ENCODE measurements at regions not wholly inside any gene's neighbourhood (a gene's known extent, or its start where the extent isn't known, plus 50 kb on each side); places are given as distances from the start of the nearest gene placed in this dataset.

- no peaks in the 10 kb centered on the region for H3K27me3 ChIP-seq (ENCODE audit: control insufficient read depth in 1 of 2, insufficient read depth in 2 of 2, low read length in 2 of 2)
These were observed 155.3 kb upstream of the INHBA start for GRCh38 chr7:41858201-41858600.

GRCh38 chr7:41855798-41856197 lies 152.9 kb upstream of the INHBA start:
- Histone ChIP-seq H3K4me3 (ENCODE audit: low read depth in 1 of 2, low read length in 2 of 2) (no peak overlapping the region), H3K9me3 (ENCODE audit: low read length) (no peaks in the 10 kb centered on the region), H3K27me3 (ENCODE audit: control insufficient read depth in 1 of 2, insufficient read depth in 2 of 2, low read length in 2 of 2) (no peaks in the 10 kb centered on the region), H3K27ac (ENCODE audit: low read depth, low read length) (no peak overlapping the region), H3K4me1 (ENCODE audit: insufficient read depth, low read length) (no peaks in the 10 kb centered on the region), H3K36me3 (ENCODE audit: insufficient read depth, low read length) (no peaks in the 10 kb centered on the region), H3K9ac (ENCODE audit: low read length) (no peak overlapping the region)

More at GRCh38 chr7:41858201-41858600, 155.3 kb upstream of the INHBA start:
- no peaks in the 10 kb centered on the region for H3K9me3 ChIP-seq (ENCODE audit: low read length)
- H3K9ac ChIP-seq (ENCODE audit: low read length) = no peak overlapping the region
- H3K4me1 ChIP-seq (ENCODE audit: insufficient read depth, low read length) = no peaks in the 10 kb centered on the region
- no peaks in the 10 kb centered on the region for H3K36me3 ChIP-seq (ENCODE audit: insufficient read depth, low read length)
- no peak overlapping the region for H3K27ac ChIP-seq (ENCODE audit: low read depth, low read length)
- no peak overlapping the region for H3K4me3 ChIP-seq (ENCODE audit: low read depth in 1 of 2, low read length in 2 of 2)

GRCh38 chr7:41847606-41848005 lies 144.7 kb upstream of the INHBA start:
- no peak overlapping the region for H3K27ac ChIP-seq (ENCODE audit: low read depth, low read length)
- no peaks in the 10 kb centered on the region for H3K9me3 ChIP-seq (ENCODE audit: low read length)
- no peak overlapping the region for H3K4me3 ChIP-seq (ENCODE audit: low read depth in 1 of 2, low read length in 2 of 2)
- H3K9ac ChIP-seq (ENCODE audit: low read length) = no peak overlapping the region
- H3K27me3 ChIP-seq (ENCODE audit: control insufficient read depth in 1 of 2, insufficient read depth in 2 of 2, low read length in 2 of 2) = no peaks in the 10 kb centered on the region
- H3K36me3 ChIP-seq (ENCODE audit: insufficient read depth, low read length) = no peaks in the 10 kb centered on the region
- H3K4me1 ChIP-seq (ENCODE audit: insufficient read depth, low read length) = no peaks in the 10 kb centered on the region

- H3K27ac ChIP-seq (ENCODE audit: low read depth, low read length) = no peak overlapping the region
- H3K4me1 ChIP-seq (ENCODE audit: insufficient read depth, low read length) = no peaks in the 10 kb centered on the region
- H3K9ac ChIP-seq (ENCODE audit: low read length) = no peak overlapping the region
- no peak overlapping the region for H3K4me3 ChIP-seq (ENCODE audit: low read depth in 1 of 2, low read length in 2 of 2)
- H3K27me3 ChIP-seq (ENCODE audit: control insufficient read depth in 1 of 2, insufficient read depth in 2 of 2, low read length in 2 of 2) = no peaks in the 10 kb centered on the region
- H3K9me3 ChIP-seq (ENCODE audit: low read length) = no peaks in the 10 kb centered on the region
- no peaks in the 10 kb centered on the region for H3K36me3 ChIP-seq (ENCODE audit: insufficient read depth, low read length)
These were observed 144.3 kb upstream of the INHBA start for GRCh38 chr7:41847151-41847550.

- no peaks in the 10 kb centered on the region for H3K4me1 ChIP-seq (ENCODE audit: insufficient read depth, low read length)
- H3K36me3 ChIP-seq (ENCODE audit: insufficient read depth, low read length) = no peaks in the 10 kb centered on the region
- H3K4me3 ChIP-seq (ENCODE audit: low read depth in 1 of 2, low read length in 2 of 2) = no peak overlapping the region
- H3K27me3 ChIP-seq (ENCODE audit: control insufficient read depth in 1 of 2, insufficient read depth in 2 of 2, low read length in 2 of 2) = no peaks in the 10 kb centered on the region
- H3K9me3 ChIP-seq (ENCODE audit: low read length) = no peaks in the 10 kb centered on the region
- H3K27ac ChIP-seq (ENCODE audit: low read depth, low read length) = no peak overlapping the region
- no peak overlapping the region for H3K9ac ChIP-seq (ENCODE audit: low read length)
These were observed 140.1 kb upstream of the INHBA start for GRCh38 chr7:41842956-41843355.

- H3K9me3 ChIP-seq (ENCODE audit: low read length) = no peaks in the 10 kb centered on the region
- H3K4me3 ChIP-seq (ENCODE audit: low read depth in 1 of 2, low read length in 2 of 2) = no peak overlapping the region
- H3K4me1 ChIP-seq (ENCODE audit: insufficient read depth, low read length) = peaks cover 15% of the 10 kb centered on the region
- H3K9ac ChIP-seq (ENCODE audit: low read length) = no peak overlapping the region
- no peaks in the 10 kb centered on the region for H3K27me3 ChIP-seq (ENCODE audit: control insufficient read depth in 1 of 2, insufficient read depth in 2 of 2, low read length in 2 of 2)
- no peak overlapping the region for H3K27ac ChIP-seq (ENCODE audit: low read depth, low read length)
- no peaks in the 10 kb centered on the region for H3K36me3 ChIP-seq (ENCODE audit: insufficient read depth, low read length)
These were observed 135.0 kb upstream of the INHBA start for GRCh38 chr7:41837916-41838315.

- Histone ChIP-seq H3K9me3 (ENCODE audit: low read length) (no peaks in the 10 kb centered on the region), H3K27me3 (ENCODE audit: control insufficient read depth in 1 of 2, insufficient read depth in 2 of 2, low read length in 2 of 2) (no peaks in the 10 kb centered on the region), H3K9ac (ENCODE audit: low read length) (no peak overlapping the region), H3K4me3 (ENCODE audit: low read depth in 1 of 2, low read length in 2 of 2) (no peak overlapping the region), H3K27ac (ENCODE audit: low read depth, low read length) (no peak overlapping the region), H3K4me1 (ENCODE audit: insufficient read depth, low read length) (peaks cover 15% of the 10 kb centered on the region), H3K36me3 (ENCODE audit: insufficient read depth, low read length) (no peaks in the 10 kb centered on the region)
These were observed 133.2 kb upstream of the INHBA start for GRCh38 chr7:41835976-41836530.

- Histone ChIP-seq H3K4me1 (ENCODE audit: insufficient read depth, low read length) (peaks cover 15% of the 10 kb centered on the region), H3K9ac (ENCODE audit: low read length) (peak overlapping the region; percentile 4), H3K4me3 (ENCODE audit: low read depth in 1 of 2, low read length in 2 of 2) (peak overlapping the region in 1 of 2 donors; percentile 14), H3K27ac (ENCODE audit: low read depth, low read length) (no peak overlapping the region), H3K9me3 (ENCODE audit: low read length) (no peaks in the 10 kb centered on the region), H3K36me3 (ENCODE audit: insufficient read depth, low read length) (no peaks in the 10 kb centered on the region), H3K27me3 (ENCODE audit: control insufficient read depth in 1 of 2, insufficient read depth in 2 of 2, low read length in 2 of 2) (no peaks in the 10 kb centered on the region)
These were observed 132.2 kb upstream of the INHBA start for GRCh38 chr7:41834805-41835694.

- H3K36me3 ChIP-seq (ENCODE audit: insufficient read depth, low read length) = no peaks in the 10 kb centered on the region
These were observed 130.1 kb upstream of the INHBA start for GRCh38 chr7:41832941-41833340.

GRCh38 chr7:41830271-41830670 lies 127.4 kb upstream of the INHBA start:
- Histone ChIP-seq H3K27ac (ENCODE audit: low read depth, low read length) (no peak overlapping the region), H3K9ac (ENCODE audit: low read length) (no peak overlapping the region), H3K4me1 (ENCODE audit: insufficient read depth, low read length) (peaks cover 7% of the 10 kb centered on the region)

More at GRCh38 chr7:41832941-41833340, 130.1 kb upstream of the INHBA start:
- H3K9ac ChIP-seq (ENCODE audit: low read length) = no peak overlapping the region
- H3K4me1 ChIP-seq (ENCODE audit: insufficient read depth, low read length) = peaks cover 15% of the 10 kb centered on the region
- H3K27ac ChIP-seq (ENCODE audit: low read depth, low read length) = no peak overlapping the region
- H3K4me3 ChIP-seq (ENCODE audit: low read depth in 1 of 2, low read length in 2 of 2) = no peak overlapping the region
- no peaks in the 10 kb centered on the region for H3K27me3 ChIP-seq (ENCODE audit: control insufficient read depth in 1 of 2, insufficient read depth in 2 of 2, low read length in 2 of 2)
- H3K9me3 ChIP-seq (ENCODE audit: low read length) = no peaks in the 10 kb centered on the region

GRCh38 chr7:41828911-41829310 lies 126.0 kb upstream of the INHBA start:
- Histone ChIP-seq H3K27ac (ENCODE audit: low read depth, low read length) (no peak overlapping the region), H3K4me1 (ENCODE audit: insufficient read depth, low read length) (no peaks in the 10 kb centered on the region), H3K27me3 (ENCODE audit: control insufficient read depth in 1 of 2, insufficient read depth in 2 of 2, low read length in 2 of 2) (no peaks in the 10 kb centered on the region), H3K4me3 (ENCODE audit: low read depth in 1 of 2, low read length in 2 of 2) (no peak overlapping the region), H3K9me3 (ENCODE audit: low read length) (no peaks in the 10 kb centered on the region), H3K36me3 (ENCODE audit: insufficient read depth, low read length) (no peaks in the 10 kb centered on the region), H3K9ac (ENCODE audit: low read length) (no peak overlapping the region)

More at GRCh38 chr7:41830271-41830670, 127.4 kb upstream of the INHBA start:
- no peaks in the 10 kb centered on the region for H3K36me3 ChIP-seq (ENCODE audit: insufficient read depth, low read length)
- no peaks in the 10 kb centered on the region for H3K9me3 ChIP-seq (ENCODE audit: low read length)
- H3K4me3 ChIP-seq (ENCODE audit: low read depth in 1 of 2, low read length in 2 of 2) = no peak overlapping the region
- no peaks in the 10 kb centered on the region for H3K27me3 ChIP-seq (ENCODE audit: control insufficient read depth in 1 of 2, insufficient read depth in 2 of 2, low read length in 2 of 2)
